Lower leg skin (tissue), 3 donors: ENCODE measurements at regions not wholly inside any gene's neighbourhood (a gene's known extent, or its start where the extent isn't known, plus 50 kb on each side); places are given as distances from the start of the nearest gene placed in this dataset.

ENCODE experiments used
- POLR2A ChIP-seq, 2 donors: fragments of 450-650 bp; IDR thresholded peaks; one replicate each; pipeline ENCODE4 v1.6.1; 2016 to 2017; ENCODE audit warnings: antibody characterized with exemption in 2 of 2, mild to moderate bottlenecking in 1 of 2, moderate library complexity in 1 of 2
- TF ChIP-seq, protein P1 (sequence below), 3 donors: fragments of 450-650 bp; IDR thresholded peaks; one replicate each; pipeline ENCODE4 v1.5.1; 2016; ENCODE audit warnings: antibody characterized with exemption in 3 of 3, mild to moderate bottlenecking in 3 of 3, moderate library complexity in 2 of 3

DNA sequence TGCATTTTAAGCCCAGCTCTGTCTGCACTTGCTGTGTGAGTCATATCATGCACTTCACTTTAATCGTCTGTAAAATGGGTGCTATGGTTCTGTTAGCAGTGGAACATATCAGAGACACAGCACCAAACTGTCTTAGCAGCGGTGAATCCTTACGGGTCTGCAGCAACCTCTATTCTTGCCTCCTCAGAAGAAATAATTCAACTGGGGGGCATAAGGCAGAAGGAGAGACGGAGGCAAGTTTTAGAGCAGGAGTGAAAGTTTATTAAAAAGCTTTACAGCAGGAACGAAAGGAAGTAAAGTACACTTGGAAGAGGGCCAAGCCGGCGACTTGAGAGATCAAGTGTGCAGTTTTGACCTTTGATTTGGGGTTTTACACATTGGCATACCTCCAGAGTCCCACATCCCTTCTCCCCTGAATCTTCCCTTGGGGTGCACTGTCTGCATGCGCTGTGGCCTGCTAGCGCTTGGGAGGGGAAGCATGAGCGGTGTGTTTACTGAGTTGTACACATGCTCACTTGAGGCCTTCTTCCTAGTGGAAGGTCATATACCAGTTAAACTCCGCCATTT is 109.8 kb downstream of the DDX1 start:
- TF ChIP-seq, protein P1, sequence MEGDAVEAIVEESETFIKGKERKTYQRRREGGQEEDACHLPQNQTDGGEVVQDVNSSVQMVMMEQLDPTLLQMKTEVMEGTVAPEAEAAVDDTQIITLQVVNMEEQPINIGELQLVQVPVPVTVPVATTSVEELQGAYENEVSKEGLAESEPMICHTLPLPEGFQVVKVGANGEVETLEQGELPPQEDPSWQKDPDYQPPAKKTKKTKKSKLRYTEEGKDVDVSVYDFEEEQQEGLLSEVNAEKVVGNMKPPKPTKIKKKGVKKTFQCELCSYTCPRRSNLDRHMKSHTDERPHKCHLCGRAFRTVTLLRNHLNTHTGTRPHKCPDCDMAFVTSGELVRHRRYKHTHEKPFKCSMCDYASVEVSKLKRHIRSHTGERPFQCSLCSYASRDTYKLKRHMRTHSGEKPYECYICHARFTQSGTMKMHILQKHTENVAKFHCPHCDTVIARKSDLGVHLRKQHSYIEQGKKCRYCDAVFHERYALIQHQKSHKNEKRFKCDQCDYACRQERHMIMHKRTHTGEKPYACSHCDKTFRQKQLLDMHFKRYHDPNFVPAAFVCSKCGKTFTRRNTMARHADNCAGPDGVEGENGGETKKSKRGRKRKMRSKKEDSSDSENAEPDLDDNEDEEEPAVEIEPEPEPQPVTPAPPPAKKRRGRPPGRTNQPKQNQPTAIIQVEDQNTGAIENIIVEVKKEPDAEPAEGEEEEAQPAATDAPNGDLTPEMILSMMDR (IDR thresholded peaks at IDR 0.05): no peak
- no peak for TF ChIP-seq POLR2A (IDR thresholded peaks at IDR 0.05)
